ENCODE measurements at regions not wholly inside any gene's neighbourhood (a gene's known extent, or its start where the extent isn't known, plus 50 kb on each side); places are given as distances from the start of the nearest gene placed in this dataset.

GRCh38 chr15:45744236-45744589 lies 109.4 kb downstream of the SQOR start:
- TF ChIP-seq CTCF (conservative IDR thresholded peaks at IDR 0.05 in 1 of 2, IDR thresholded peaks at IDR 0.05 in 1 of 2; ENCODE audit: extremely low read depth in 1 of 2, insufficient read depth in 1 of 2, low read depth in 1 of 2, low read length in 2 of 2) (no peak), EZH2 (IDR thresholded peaks at IDR 0.05; ENCODE audit: borderline replicate concordance, low read length) (no peak)
